Neuronal stem cell (in vitro differentiated cells): ENCODE measurements at regions not wholly inside any gene's neighbourhood (a gene's known extent, or its start where the extent isn't known, plus 50 kb on each side); places are given as distances from the start of the nearest gene placed in this dataset.

ENCODE experiments used
- DNase-seq: peaks from one replicate; pipeline ENCODE4 v3.0.0-alpha.2; 2013; ENCODE audit warnings: low spot score
- H2AFZ ChIP-seq: one replicate; pipeline ENCODE4 v1.6.1; 2013; ENCODE audit warnings: mild to moderate bottlenecking, low read length, inconsistent platforms
- H2AK5ac ChIP-seq: 2 replicates; pipeline ENCODE4 v1.6.1; 2013; ENCODE audit warnings: low read depth, mild to moderate bottlenecking, inconsistent platforms, low read length, moderate library complexity, mixed read lengths
- H2BK120ac ChIP-seq: 2 replicates; pipeline ENCODE4 v1.6.1; 2013; ENCODE audit warnings: low read depth, mild to moderate bottlenecking, inconsistent platforms, low read length, moderate library complexity, mixed read lengths
- H2BK12ac ChIP-seq: one replicate; pipeline ENCODE4 v1.6.1; 2013; ENCODE audit warnings: low read length, inconsistent platforms
- H2BK15ac ChIP-seq: 2 replicates; pipeline ENCODE4 v1.6.1; 2013; ENCODE audit warnings: mild to moderate bottlenecking, low read length, inconsistent platforms, mixed read lengths
- H2BK5ac ChIP-seq: one replicate; pipeline ENCODE4 v1.6.1; 2013; ENCODE audit warnings: inconsistent platforms, mild to moderate bottlenecking, low read length, moderate library complexity
- H3K14ac ChIP-seq: one replicate; pipeline ENCODE4 v1.6.1; 2013; ENCODE audit warnings: low read length, inconsistent platforms
- H3K18ac ChIP-seq: 2 replicates; pipeline ENCODE4 v1.6.1; 2013; ENCODE audit warnings: low read length, inconsistent platforms
- H3K23ac ChIP-seq: 2 replicates; pipeline ENCODE4 v1.6.1; 2013; ENCODE audit warnings: low read depth, mild to moderate bottlenecking, mixed read lengths, low read length, inconsistent platforms; ENCODE audit not compliant: poor library complexity
- H3K27ac ChIP-seq: replicated peaks from 3 replicates; pipeline ENCODE4 v1.5.1; 2013; ENCODE audit warnings: low read length, inconsistent platforms
- H3K27me3 ChIP-seq, 3 experiments: 2 replicates each; pipeline ENCODE4 v1.6.1; 2013; ENCODE audit warnings: low read length in 3 of 3, mild to moderate bottlenecking in 2 of 3, inconsistent platforms in 1 of 3, low read depth in 1 of 3, mixed read lengths in 1 of 3, moderate library complexity in 1 of 3; ENCODE audit not compliant: control insufficient read depth in 3 of 3, insufficient read depth in 3 of 3
- H3K36me3 ChIP-seq, 2 donors: replicated peaks in 1 of 2; 2 replicates each; pipeline ENCODE4 v1.6.1; 2013; ENCODE audit warnings: low read length in 2 of 2; ENCODE audit not compliant: control insufficient read depth in 2 of 2, insufficient read depth in 2 of 2
- H3K4ac ChIP-seq: 2 replicates; pipeline ENCODE4 v1.6.1; 2013; ENCODE audit warnings: inconsistent platforms, mild to moderate bottlenecking, low read length, moderate library complexity
- H3K4me1 ChIP-seq, 2 donors: 1 replicate in 1 of 2; 2 replicates in 1 of 2; pipeline ENCODE4 v1.6.1; 2013; ENCODE audit warnings: low read length in 2 of 2, low read depth in 1 of 2; ENCODE audit not compliant: control insufficient read depth in 2 of 2, insufficient read depth in 1 of 2
- H3K4me2 ChIP-seq: one replicate; pipeline ENCODE4 v1.6.1; 2013; ENCODE audit warnings: mild to moderate bottlenecking, low read length, inconsistent platforms; ENCODE audit not compliant: insufficient read depth, poor library complexity, severe bottlenecking
- H3K4me3 ChIP-seq, 2 donors: 2 replicates each; pipeline ENCODE4 v1.5.1; 2013; ENCODE audit warnings: low read length in 2 of 2, mild to moderate bottlenecking in 2 of 2, inconsistent platforms in 1 of 2, moderate library complexity in 1 of 2
- H3K79me1 ChIP-seq: one replicate; pipeline ENCODE4 v1.6.1; 2013; ENCODE audit warnings: low read depth, mild to moderate bottlenecking, inconsistent platforms, low read length, moderate library complexity
- H3K9ac ChIP-seq: one replicate; pipeline ENCODE4 v1.6.1; 2013; ENCODE audit warnings: mild to moderate bottlenecking, low read depth, low read length, inconsistent platforms; ENCODE audit not compliant: poor library complexity
- H3K9me3 ChIP-seq, 2 donors: replicated peaks in 1 of 2; 2 replicates each; pipeline versions ENCODE3 to v1.6.1; 2013; ENCODE audit warnings: low read length in 2 of 2, mild to moderate bottlenecking in 2 of 2, inconsistent platforms in 1 of 2, low read depth in 1 of 2, mixed read lengths in 1 of 2, moderate library complexity in 1 of 2; ENCODE audit not compliant: control insufficient read depth in 2 of 2, insufficient read depth in 1 of 2
- H4K8ac ChIP-seq: one replicate; pipeline ENCODE4 v1.6.1; 2013; ENCODE audit warnings: low read depth, mild to moderate bottlenecking, inconsistent platforms, low read length, moderate library complexity
- H4K91ac ChIP-seq: one replicate; pipeline ENCODE4 v1.6.1; 2013; ENCODE audit warnings: low read length, low read depth, mild to moderate bottlenecking, inconsistent platforms; ENCODE audit not compliant: poor library complexity
- WGBS, 2 donors: extraction: QIAGEN DNeasy Blood & Tissue Kit; methylation state at CpG; one replicate each; pipeline ENCODE4 v1.1.7; 2013; ENCODE audit warnings: missing lambda C conversion rate in 2 of 2, mixed read lengths in 1 of 2; ENCODE audit not compliant: insufficient read length in 2 of 2, insufficient replicate concordance in 1 of 2; ENCODE audit errors: extremely low coverage in 2 of 2; 5-methylcytosine and 5-hydroxymethylcytosine counted together

DNA sequence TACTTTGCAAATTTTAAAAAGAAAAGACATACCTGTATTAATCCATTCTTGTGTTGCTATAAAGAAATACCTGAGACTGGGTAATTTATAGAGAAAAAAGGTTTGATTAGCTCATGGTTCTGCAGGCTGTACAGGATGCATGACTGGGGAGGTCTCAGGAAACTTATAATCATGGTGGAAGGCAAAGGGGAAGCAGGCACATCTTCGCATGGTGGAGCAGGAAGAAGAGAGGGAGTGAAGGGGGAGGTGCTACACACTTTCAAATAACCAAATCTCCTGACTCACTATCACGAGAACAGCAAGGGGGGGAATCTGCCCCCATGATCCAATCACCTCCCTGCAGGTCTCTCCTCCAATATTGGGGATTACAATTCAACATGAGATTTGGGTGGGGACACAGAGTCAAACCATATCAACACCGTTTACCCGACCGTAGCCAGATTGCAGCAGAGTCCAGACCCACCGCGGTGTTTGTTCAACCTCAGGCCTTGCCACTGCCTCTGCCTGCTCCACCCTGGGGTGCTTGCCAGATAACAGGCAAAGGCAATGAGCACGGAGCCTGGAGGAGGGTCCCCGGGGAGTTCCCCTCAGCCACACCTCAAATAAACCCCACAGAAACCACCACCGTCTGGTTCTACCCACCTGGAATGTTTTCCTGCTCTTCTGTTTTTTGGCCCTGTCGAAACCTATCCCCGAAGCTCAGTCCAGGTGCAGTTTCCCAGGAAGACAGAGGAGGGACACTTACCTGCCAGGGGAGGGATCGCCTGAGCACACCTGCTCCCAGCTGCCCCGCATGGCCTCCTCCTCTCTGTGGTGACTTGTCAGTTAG is 142.2 kb upstream of the AFDN start:
- H3K14ac ChIP-seq, result no peak overlapping the region
- no peak overlapping the region for H2AFZ ChIP-seq
- DNase-seq, result no peak
- H2BK120ac ChIP-seq, result no peak overlapping the region
- no peak overlapping the region for H2BK5ac ChIP-seq
- peaks cover 6 to 11% of the 10 kb centered on the region in 2 donors for H3K9me3 ChIP-seq
- peak overlapping the region; percentile 18 for H2BK12ac ChIP-seq
- no peak overlapping the region for H3K4ac ChIP-seq
- peak overlapping the region; percentile 24 for H2BK15ac ChIP-seq
- no peak overlapping the region for H3K27ac ChIP-seq
- peak overlapping the region; percentile 2 for H3K18ac ChIP-seq
- WGBS, 2 donors, result no CpG with 5 or more reads among the region's 14 CpGs
- H4K91ac ChIP-seq, result no peak overlapping the region
- no peak overlapping the region for H2AK5ac ChIP-seq
- H4K8ac ChIP-seq, result no peak overlapping the region
- peaks cover 20 to 28% of the 10 kb centered on the region in 2 donors for H3K4me1 ChIP-seq
- no peak overlapping the region for H3K9ac ChIP-seq
- peaks cover 0 to 3% of the 10 kb centered on the region in 2 donors for H3K36me3 ChIP-seq
- no peaks in the 10 kb centered on the region for H3K27me3 ChIP-seq
- no peak overlapping the region for H3K4me3 ChIP-seq
- no peaks in the 10 kb centered on the region for H3K79me1 ChIP-seq
- no peak overlapping the region for H3K4me2 ChIP-seq
- no peak overlapping the region for H3K23ac ChIP-seq

- Histone ChIP-seq H4K8ac (no peak overlapping the region), H3K9me3 (peaks cover 3 to 5% of the 10 kb centered on the region in 2 donors), H2AFZ (no peak overlapping the region), H3K36me3 (no peaks in the 10 kb centered on the region), H3K4me2 (no peak overlapping the region), H3K4me1 (peaks cover 14 to 31% of the 10 kb centered on the region in 2 donors), H2BK5ac (peak overlapping the region; percentile 88), H2BK120ac (no peak overlapping the region), H3K27ac (no peak overlapping the region), H3K4me3 (peak overlapping the region in 1 of 2 donors; percentile 5), H2AK5ac (no peak overlapping the region), H3K4ac (no peak overlapping the region), H3K9ac (no peak overlapping the region), H3K79me1 (no peaks in the 10 kb centered on the region), H3K18ac (peak overlapping the region; percentile 73), H2BK12ac (no peak overlapping the region), H2BK15ac (peak overlapping the region; percentile 76), H3K23ac (peak overlapping the region; percentile 46), H3K14ac (no peak overlapping the region), H4K91ac (no peak overlapping the region), H3K27me3 (no peaks in the 10 kb centered on the region)
- no peak for DNase-seq
- WGBS, 2 donors, result no CpG with 5 or more reads among the region's 10 CpGs
Measured at GRCh38 chr6:167685654-167686053, 141.1 kb upstream of the AFDN start.

DNA sequence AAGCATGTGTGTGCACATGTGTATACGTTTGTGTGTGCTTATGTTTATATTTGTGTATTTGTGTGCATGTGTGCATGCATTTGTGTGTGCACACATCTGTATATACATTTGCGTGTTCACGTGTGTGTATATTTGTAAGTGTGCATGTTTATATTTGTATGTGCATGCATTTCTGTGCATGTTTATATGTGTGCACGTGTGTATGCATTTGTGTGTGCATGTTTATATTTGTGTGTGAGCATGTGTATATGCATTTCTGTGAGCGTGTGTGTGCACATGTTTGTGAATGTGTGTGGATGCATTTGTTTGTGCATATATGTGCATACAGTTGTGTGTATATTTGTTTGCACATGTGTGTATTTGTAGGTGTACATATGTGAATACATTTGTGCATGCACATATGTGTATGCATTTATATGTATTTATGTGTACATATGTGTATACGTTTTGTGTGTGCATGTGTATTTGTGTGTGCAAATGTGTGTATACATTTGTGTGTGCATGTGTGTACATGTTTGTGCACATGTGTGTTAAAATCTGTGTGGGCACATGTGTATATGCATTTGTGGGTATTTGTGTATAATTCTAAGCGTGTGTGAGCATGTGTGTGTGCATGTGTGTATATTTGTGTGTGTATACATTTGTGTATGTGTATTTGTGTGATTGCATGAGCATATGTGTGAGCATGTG is 140.4 kb upstream of the AFDN start:
- peaks cover 14 to 31% of the 10 kb centered on the region in 2 donors for H3K4me1 ChIP-seq
- no CpG with 5 or more reads among the region's 7 CpGs for WGBS, 2 donors
- H2AFZ ChIP-seq, result no peak overlapping the region

DNA sequence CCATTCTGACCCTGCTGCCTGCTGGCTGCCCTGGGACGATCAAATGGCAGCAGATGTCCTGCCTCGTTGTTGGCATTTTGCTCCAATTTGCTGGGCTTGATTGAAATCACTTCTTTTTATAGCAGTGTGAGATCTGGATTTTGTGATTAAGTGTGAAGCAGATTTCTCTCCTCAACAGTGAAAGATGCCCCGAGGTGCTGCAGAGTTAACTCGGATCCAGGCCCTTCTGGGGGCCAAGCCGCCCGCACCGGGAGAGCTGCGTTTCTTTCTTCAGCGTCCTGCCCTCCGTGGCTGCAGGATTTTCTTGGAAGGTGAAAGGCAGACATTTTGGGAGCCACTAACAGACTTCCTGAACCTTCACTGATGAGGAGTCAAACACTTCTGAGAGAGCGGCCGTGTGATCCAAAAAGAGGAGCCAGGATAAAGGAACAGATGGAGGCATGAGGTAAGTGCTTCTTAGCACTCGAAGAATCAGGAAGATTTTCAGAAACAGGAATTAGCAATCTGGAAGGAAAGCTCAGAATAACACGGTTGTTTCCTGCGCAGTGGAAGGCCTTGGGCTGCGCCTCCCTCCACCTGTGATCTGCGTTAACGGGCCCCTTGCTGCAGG is 139.5 kb upstream of the AFDN start:
- H3K18ac ChIP-seq, result peak overlapping the region; percentile 3
- H3K9ac ChIP-seq, result no peak overlapping the region
- H2BK5ac ChIP-seq, result no peak overlapping the region
- DNase-seq, result no peak
- no peak overlapping the region for H4K8ac ChIP-seq
- no CpG with 5 or more reads among the region's 18 CpGs for WGBS, 2 donors
- H2BK120ac ChIP-seq, result no peak overlapping the region
- H3K9me3 ChIP-seq, result no peaks in the 10 kb centered on the region
- H3K4me1 ChIP-seq, result peaks cover 17 to 31% of the 10 kb centered on the region in 2 donors
- H2BK15ac ChIP-seq, result no peak overlapping the region
- H3K27me3 ChIP-seq, result no peaks in the 10 kb centered on the region
- H3K79me1 ChIP-seq, result no peaks in the 10 kb centered on the region
- H3K4ac ChIP-seq, result no peak overlapping the region
- no peak overlapping the region for H3K27ac ChIP-seq
- no peak overlapping the region for H3K14ac ChIP-seq
- H3K4me3 ChIP-seq, result no peak overlapping the region
- peak overlapping the region; percentile 36 for H2AFZ ChIP-seq
- no peak overlapping the region for H2BK12ac ChIP-seq
- H3K23ac ChIP-seq, result no peak overlapping the region
- no peak overlapping the region for H4K91ac ChIP-seq
- H3K36me3 ChIP-seq, result no peaks in the 10 kb centered on the region
- H3K4me2 ChIP-seq, result no peak overlapping the region
- peak overlapping the region; percentile 33 for H2AK5ac ChIP-seq

More for the DNA sequence above, 140.4 kb upstream of the AFDN start:
- Histone ChIP-seq H2BK120ac (no peak overlapping the region), H3K18ac (no peak overlapping the region), H3K79me1 (no peaks in the 10 kb centered on the region), H3K4ac (no peak overlapping the region), H3K36me3 (no peaks in the 10 kb centered on the region), H3K9me3 (no peaks in the 10 kb centered on the region), H3K14ac (no peak overlapping the region), H3K4me3 (peak overlapping the region in 1 of 2 donors; percentile 5), H3K4me2 (no peak overlapping the region), H3K9ac (no peak overlapping the region), H2BK15ac (no peak overlapping the region), H2AK5ac (no peak overlapping the region), H3K27me3 (no peaks in the 10 kb centered on the region), H4K91ac (no peak overlapping the region), H2BK12ac (no peak overlapping the region), H3K23ac (no peak overlapping the region), H3K27ac (no peak overlapping the region), H2BK5ac (no peak overlapping the region), H4K8ac (no peak overlapping the region)
- DNase-seq, result no peak
